A673 (cell line): ENCODE measurements at regions not wholly inside any gene's neighbourhood (a gene's known extent, or its start where the extent isn't known, plus 50 kb on each side); places are given as distances from the start of the nearest gene placed in this dataset.

Experiments used
- EZH2 ChIP-seq: fragments of 200-600 bp; sonication (generic); IDR thresholded peaks from 2 replicates; pipeline ENCODE4 v1.6.1; 2017; ENCODE audit warnings: borderline replicate concordance, low read depth, mild to moderate bottlenecking, mixed read lengths, antibody characterized with exemption, low read length; ENCODE audit not compliant: poor library complexity, severe bottlenecking
- TF ChIP-seq, protein P1 (sequence below): fragments of 300-800, 200-600 bp; sonication (generic); conservative IDR thresholded peaks from 2 replicates; pipeline ENCODE4 v1.5.1; 2017; ENCODE audit warnings: low read depth, mild to moderate bottlenecking, antibody characterized with exemption, low read length, moderate library complexity, mixed read lengths

DNA sequence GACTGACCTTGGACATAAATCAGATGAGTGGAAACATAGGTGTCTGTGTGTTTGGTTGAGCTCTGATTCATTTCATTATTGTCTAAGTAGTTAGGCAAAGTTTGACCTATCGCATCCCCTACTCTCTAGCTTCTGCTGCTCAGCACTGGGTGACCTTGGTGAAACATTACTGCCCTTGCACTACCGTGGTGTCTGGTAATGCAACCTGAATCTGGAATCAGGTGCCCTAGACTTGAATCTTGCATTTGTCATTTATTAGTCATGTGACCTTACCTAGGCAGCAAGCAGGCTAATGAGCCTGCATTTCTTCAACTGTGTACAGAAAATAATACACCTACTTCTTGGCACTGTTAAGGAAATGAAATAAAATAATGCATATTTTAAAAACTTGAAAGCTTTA lies 242.3 kb upstream of the BLID start:
- TF ChIP-seq, protein P1, sequence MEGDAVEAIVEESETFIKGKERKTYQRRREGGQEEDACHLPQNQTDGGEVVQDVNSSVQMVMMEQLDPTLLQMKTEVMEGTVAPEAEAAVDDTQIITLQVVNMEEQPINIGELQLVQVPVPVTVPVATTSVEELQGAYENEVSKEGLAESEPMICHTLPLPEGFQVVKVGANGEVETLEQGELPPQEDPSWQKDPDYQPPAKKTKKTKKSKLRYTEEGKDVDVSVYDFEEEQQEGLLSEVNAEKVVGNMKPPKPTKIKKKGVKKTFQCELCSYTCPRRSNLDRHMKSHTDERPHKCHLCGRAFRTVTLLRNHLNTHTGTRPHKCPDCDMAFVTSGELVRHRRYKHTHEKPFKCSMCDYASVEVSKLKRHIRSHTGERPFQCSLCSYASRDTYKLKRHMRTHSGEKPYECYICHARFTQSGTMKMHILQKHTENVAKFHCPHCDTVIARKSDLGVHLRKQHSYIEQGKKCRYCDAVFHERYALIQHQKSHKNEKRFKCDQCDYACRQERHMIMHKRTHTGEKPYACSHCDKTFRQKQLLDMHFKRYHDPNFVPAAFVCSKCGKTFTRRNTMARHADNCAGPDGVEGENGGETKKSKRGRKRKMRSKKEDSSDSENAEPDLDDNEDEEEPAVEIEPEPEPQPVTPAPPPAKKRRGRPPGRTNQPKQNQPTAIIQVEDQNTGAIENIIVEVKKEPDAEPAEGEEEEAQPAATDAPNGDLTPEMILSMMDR = no peak
- no peak for TF ChIP-seq EZH2
